Endothelial cell (in vitro differentiated cells): ENCODE measurements at regions not wholly inside any gene's neighbourhood (a gene's known extent, or its start where the extent isn't known, plus 50 kb on each side); places are given as distances from the start of the nearest gene placed in this dataset.

Experiments
- DNase-seq: peaks from one replicate; pipeline ENCODE4 v3.0.0; 2021; ENCODE audit warnings: low spot score
- H3K27ac Mint-ChIP-seq: one replicate; pipeline ENCODE4 v1.8.0; 2021; ENCODE audit warnings: mixed read lengths, inconsistent platforms; ENCODE audit not compliant: unreplicated experiment
- H3K27me3 Mint-ChIP-seq: one replicate; pipeline ENCODE4 v1.8.0; 2021; ENCODE audit warnings: mild to moderate bottlenecking, moderate library complexity, mixed read lengths, inconsistent platforms; ENCODE audit not compliant: unreplicated experiment
- H3K36me3 Mint-ChIP-seq: one replicate; pipeline ENCODE4 v1.8.0; 2021; ENCODE audit warnings: mild to moderate bottlenecking, low read depth, mixed read lengths, inconsistent platforms; ENCODE audit not compliant: unreplicated experiment
- H3K4me1 Mint-ChIP-seq: one replicate; pipeline ENCODE4 v1.8.0; 2021; ENCODE audit warnings: mild to moderate bottlenecking, mixed read lengths, inconsistent platforms; ENCODE audit not compliant: unreplicated experiment
- H3K4me3 Mint-ChIP-seq: one replicate; pipeline ENCODE4 v1.8.0; 2021; ENCODE audit warnings: mild to moderate bottlenecking, mixed read lengths, inconsistent platforms; ENCODE audit not compliant: unreplicated experiment
- H3K9me3 Mint-ChIP-seq: one replicate; pipeline ENCODE4 v1.8.0; 2021; ENCODE audit warnings: mixed read lengths, inconsistent platforms; ENCODE audit not compliant: unreplicated experiment
- CTCF ChIP-seq: fragments of 200-600 bp; sonication (generic); IDR thresholded peaks from one replicate; pipeline ENCODE4 v1.5.0; 2021; ENCODE audit warnings: antibody characterized with exemption; ENCODE audit not compliant: unreplicated experiment

- Mint-ChIP-seq H3K4me1 (no peaks in the 10 kb centered on the region), H3K4me3 (no peak overlapping the region), H3K27ac (no peak overlapping the region), H3K27me3 (peaks cover 7% of the 10 kb centered on the region), H3K36me3 (peaks cover 5% of the 10 kb centered on the region), H3K9me3 (peaks cover 18% of the 10 kb centered on the region)
- no peak for TF ChIP-seq CTCF
- DNase-seq: no peak
These were observed 2291.3 kb downstream of the TP53TG3F start for GRCh38 chr16:35750701-35751104.

DNA sequence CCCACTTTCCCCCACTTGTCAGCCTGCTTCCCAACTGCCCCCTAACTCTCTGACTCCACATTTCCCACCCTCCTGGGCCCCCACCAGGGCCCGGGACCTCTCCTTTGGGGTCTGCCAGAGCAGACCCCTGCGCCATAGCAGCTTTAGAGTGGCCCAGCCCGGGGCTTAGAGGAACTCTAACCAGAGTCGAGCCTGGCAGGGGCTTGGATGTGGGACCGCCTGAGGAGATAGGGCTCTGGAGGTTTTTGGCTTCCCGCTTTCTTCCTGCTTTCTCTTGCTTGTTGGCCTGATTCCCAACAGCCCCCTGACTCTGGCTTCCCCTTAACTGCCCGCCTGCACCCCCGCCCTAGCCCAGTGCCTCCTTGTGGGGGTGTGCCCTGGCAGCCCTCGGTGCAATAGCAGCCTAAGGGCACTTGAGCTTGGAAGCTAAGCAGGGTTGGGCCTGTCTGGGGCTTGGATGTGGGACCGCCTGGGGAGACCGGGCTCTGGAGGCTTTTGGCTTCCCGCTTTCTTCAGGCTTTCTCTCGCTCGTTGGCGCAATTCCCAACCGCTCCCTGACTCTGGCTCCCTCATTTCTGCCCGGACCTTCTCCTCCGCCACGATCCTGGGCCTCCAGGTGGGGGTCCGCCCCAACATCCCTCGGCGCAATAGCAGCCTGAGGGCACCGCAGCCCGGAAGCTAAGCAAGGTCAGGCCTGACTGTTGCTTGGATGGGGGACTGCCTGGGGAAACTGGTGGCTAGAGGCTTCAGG, 2292.0 kb downstream of the TP53TG3F start:
- Mint-ChIP-seq H3K36me3 (peaks cover 5% of the 10 kb centered on the region), H3K27ac (no peak overlapping the region), H3K4me1 (no peaks in the 10 kb centered on the region), H3K27me3 (peaks cover 7% of the 10 kb centered on the region), H3K4me3 (no peak overlapping the region), H3K9me3 (peaks cover 18% of the 10 kb centered on the region)
- DNase-seq: no peak
- TF ChIP-seq CTCF: no peak

- Mint-ChIP-seq H3K4me3 (no peak overlapping the region), H3K36me3 (peaks cover 5% of the 10 kb centered on the region), H3K27me3 (peaks cover 7% of the 10 kb centered on the region), H3K4me1 (no peaks in the 10 kb centered on the region), H3K9me3 (peaks cover 18% of the 10 kb centered on the region), H3K27ac (no peak overlapping the region)
- TF ChIP-seq CTCF: no peak
- DNase-seq: no peak
These were observed 2292.8 kb downstream of the TP53TG3F start for GRCh38 chr16:35752012-35752772.

GRCh38 chr16:35752773-35753558, 2293.6 kb downstream of the TP53TG3F start:
- peaks cover 5% of the 10 kb centered on the region for H3K36me3 Mint-ChIP-seq
- peaks cover 18% of the 10 kb centered on the region for H3K9me3 Mint-ChIP-seq
- no peak for TF ChIP-seq CTCF
- H3K4me3 Mint-ChIP-seq: no peak overlapping the region
- H3K27me3 Mint-ChIP-seq: peaks cover 7% of the 10 kb centered on the region
- no peaks in the 10 kb centered on the region for H3K4me1 Mint-ChIP-seq
- H3K27ac Mint-ChIP-seq: no peak overlapping the region
- no peak for DNase-seq
